K562 (cell line): ENCODE measurements at regions not wholly inside any gene's neighbourhood (a gene's known extent, or its start where the extent isn't known, plus 50 kb on each side); places are given as distances from the start of the nearest gene placed in this dataset.

Experiments used
- CAMTA2 ChIP-seq: fragments of 250-450 bp; sonication (Bioruptor Pico); conservative IDR thresholded peaks from 2 replicates; pipeline ENCODE4 v1.5.1; 2022
- MBD2 ChIP-seq: sonication (generic); IDR thresholded peaks from 2 replicates; pipeline ENCODE4 v1.6.1; 2016; ENCODE audit warnings: low read depth, borderline replicate concordance
- NFE2 ChIP-seq: IDR thresholded peaks from 2 replicates; pipeline ENCODE4 v1.6.1; 2014; ENCODE audit warnings: antibody characterized with exemption, low read depth
- SIX5 ChIP-seq, 2 experiments: IDR thresholded peaks; 2 replicates each; pipeline ENCODE4 v1.6.1; 2011; ENCODE audit warnings: low read length in 2 of 2, borderline replicate concordance in 1 of 2, low read depth in 1 of 2, mild to moderate bottlenecking in 1 of 2, moderate library complexity in 1 of 2; ENCODE audit not compliant: insufficient read depth in 1 of 2
- SRF ChIP-seq, 2 experiments: fragments of 250-450, 450-650 bp in 1 of 2; sonication (Bioruptor Pico) in 1 of 2; sonication (generic) in 1 of 2; formaldehyde crosslinking; IDR thresholded peaks; 2 replicates each; pipeline versions ENCODE4 v1.5.0 to v1.5.1; 2020 to 2022; ENCODE audit warnings: mild to moderate bottlenecking in 1 of 2, missing genetic modification reagents in 1 of 2
- XRCC5 ChIP-seq: fragments of 200-400 bp; formaldehyde crosslinking; IDR thresholded peaks from 2 replicates; pipeline ENCODE4 v1.6.1; 2017; ENCODE audit warnings: low read depth, mild to moderate bottlenecking, low read length
- ZNF197 ChIP-seq: fragments of 200-800 bp; sonication (Bioruptor generic); IDR thresholded peaks from 2 replicates; pipeline ENCODE4 v1.6.1; 2016; ENCODE audit warnings: low read depth, missing genetic modification characterization, missing compliant biosample characterization
- ZNF830 ChIP-seq: fragments of 250-450 bp; sonication (Bioruptor Pico); IDR thresholded peaks from 2 replicates; pipeline ENCODE4 v1.5.0; 2021; ENCODE audit warnings: mild to moderate bottlenecking
- TF ChIP-seq, protein P1 (sequence below): sonication (generic); IDR thresholded peaks from 2 replicates; pipeline ENCODE4 v1.6.1; 2016
- TF ChIP-seq, protein P2 (sequence below): IDR thresholded peaks from 2 replicates; pipeline ENCODE4 v1.6.1; 2016; ENCODE audit warnings: missing genetic modification characterization, missing compliant biosample characterization

DNA sequence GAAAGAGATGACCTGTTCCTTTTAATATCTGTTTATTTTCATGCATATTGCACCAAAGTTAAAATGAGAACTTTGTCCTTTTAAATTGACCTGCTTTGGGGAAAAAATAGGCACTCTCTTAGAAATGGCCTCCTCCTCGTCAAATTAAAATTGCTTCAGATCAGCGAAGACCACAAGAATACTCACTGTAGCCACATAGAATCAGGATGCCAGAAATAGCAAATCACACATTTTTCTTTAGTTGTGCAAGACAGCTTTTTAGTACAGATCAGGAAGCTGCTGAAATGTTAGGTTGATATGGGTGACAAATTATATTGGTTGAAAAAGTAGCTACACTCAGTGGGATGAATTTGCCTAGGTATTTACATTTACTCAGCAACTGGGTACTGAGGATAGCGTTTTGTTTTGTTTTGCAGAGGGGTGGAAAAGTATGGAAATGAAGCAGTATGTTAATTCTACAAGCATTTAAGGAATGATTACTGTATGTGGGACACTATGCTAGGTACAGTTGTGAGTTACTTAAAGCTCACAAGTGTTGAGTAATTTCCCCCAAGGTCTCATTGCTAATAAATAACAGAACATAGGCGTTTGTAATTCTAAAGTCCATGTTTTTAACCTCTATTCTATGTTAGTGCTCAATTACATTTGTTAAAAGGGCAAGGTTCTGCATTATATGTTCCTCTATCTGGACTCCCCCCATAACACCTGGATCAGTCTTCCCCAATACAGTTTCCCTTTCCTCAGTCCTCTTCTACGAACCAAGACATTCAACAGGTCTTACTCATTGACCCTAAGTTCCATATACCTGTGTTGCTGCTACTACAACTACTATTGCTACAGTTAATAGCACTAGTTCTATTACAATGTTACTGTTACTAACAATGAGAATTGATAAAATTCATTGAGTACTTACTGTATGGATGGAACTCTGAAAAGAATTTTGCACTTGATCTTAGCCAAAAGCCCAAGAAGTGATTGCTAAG is 99.4 kb upstream of the S1PR1 start (continued):
- no peak for TF ChIP-seq SIX5 (IDR thresholded peaks at IDR 0.05; ENCODE audit: borderline replicate concordance in 1 of 2, insufficient read depth in 1 of 2, low read depth in 1 of 2, low read length in 2 of 2)
- TF ChIP-seq, protein P1, sequence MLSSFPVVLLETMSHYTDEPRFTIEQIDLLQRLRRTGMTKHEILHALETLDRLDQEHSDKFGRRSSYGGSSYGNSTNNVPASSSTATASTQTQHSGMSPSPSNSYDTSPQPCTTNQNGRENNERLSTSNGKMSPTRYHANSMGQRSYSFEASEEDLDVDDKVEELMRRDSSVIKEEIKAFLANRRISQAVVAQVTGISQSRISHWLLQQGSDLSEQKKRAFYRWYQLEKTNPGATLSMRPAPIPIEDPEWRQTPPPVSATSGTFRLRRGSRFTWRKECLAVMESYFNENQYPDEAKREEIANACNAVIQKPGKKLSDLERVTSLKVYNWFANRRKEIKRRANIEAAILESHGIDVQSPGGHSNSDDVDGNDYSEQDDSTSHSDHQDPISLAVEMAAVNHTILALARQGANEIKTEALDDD = no peak
- TF ChIP-seq ZNF830 (CRISPR knock-in tag) = no peak
- TF ChIP-seq CAMTA2 (CRISPR knock-in tag) = no peak
- TF ChIP-seq ZNF197 (CRISPR knock-in tag) = no peak
- TF ChIP-seq, protein P2, sequence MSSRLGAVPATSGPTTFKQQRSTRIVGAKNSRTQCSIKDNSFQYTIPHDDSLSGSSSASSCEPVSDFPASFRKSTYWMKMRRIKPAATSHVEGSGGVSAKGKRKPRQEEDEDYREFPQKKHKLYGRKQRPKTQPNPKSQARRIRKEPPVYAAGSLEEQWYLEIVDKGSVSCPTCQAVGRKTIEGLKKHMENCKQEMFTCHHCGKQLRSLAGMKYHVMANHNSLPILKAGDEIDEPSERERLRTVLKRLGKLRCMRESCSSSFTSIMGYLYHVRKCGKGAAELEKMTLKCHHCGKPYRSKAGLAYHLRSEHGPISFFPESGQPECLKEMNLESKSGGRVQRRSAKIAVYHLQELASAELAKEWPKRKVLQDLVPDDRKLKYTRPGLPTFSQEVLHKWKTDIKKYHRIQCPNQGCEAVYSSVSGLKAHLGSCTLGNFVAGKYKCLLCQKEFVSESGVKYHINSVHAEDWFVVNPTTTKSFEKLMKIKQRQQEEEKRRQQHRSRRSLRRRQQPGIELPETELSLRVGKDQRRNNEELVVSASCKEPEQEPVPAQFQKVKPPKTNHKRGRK (tag) = no peak
- no peak for TF ChIP-seq XRCC5
- TF ChIP-seq NFE2 = no peak
- TF ChIP-seq MBD2 = no peak
- TF ChIP-seq SRF (CRISPR knock-in tag; IDR thresholded peaks at IDR 0.05) = no peak
- TF ChIP-seq, all 486 proteins: peak for 0
